OCI-LY7 (cell line): ENCODE measurements at regions not wholly inside any gene's neighbourhood (a gene's known extent, or its start where the extent isn't known, plus 50 kb on each side); places are given as distances from the start of the nearest gene placed in this dataset.

Experiments
- BruUV-seq: library from RNA; stranded (reverse); fragments of 400-500 nt; replicated peaks from 2 replicates; lab custom pipeline; 2021; lab: Mats Ljungman, UMichigan
- CTCF ChIA-PET: fragments of 300-600 bp; sonication (Branson Sonifier 250); formaldehyde crosslinking; loops from one replicate; lab custom pipeline; 2022; ENCODE audit warnings: antibody characterized with exemption; ENCODE audit not compliant: unreplicated experiment; lab: Charles Lee
- POLR2A ChIA-PET: fragments of 300-600 bp; sonication (Branson Sonifier 250); formaldehyde crosslinking; loops from one replicate; lab custom pipeline; 2022; ENCODE audit warnings: antibody characterized with exemption; lab: Charles Lee
- DNase-seq: peaks from one replicate; pipeline ENCODE4 v3.0.0-alpha.2; 2015; ENCODE audit warnings: low spot score
- H2AFZ ChIP-seq: fragments of 200-600 bp; sonication (generic), shearing (Covaris generic); 2 replicates; pipeline ENCODE4 v1.6.1; 2014; ENCODE audit warnings: mild to moderate bottlenecking, antibody characterized with exemption, low read length, moderate library complexity
- H3K27ac ChIP-seq: fragments of 200-600 bp; sonication (generic); 2 replicates; pipeline ENCODE4 v1.5.1; 2014; ENCODE audit warnings: mixed run types, low read depth, mild to moderate bottlenecking, moderate library complexity, low read length, inconsistent platforms; ENCODE audit not compliant: poor library complexity, severe bottlenecking
- H3K36me3 ChIP-seq: fragments of 200-600 bp; sonication (generic); 2 replicates; pipeline ENCODE4 v1.6.1; 2014; ENCODE audit warnings: mild to moderate bottlenecking, antibody characterized with exemption, low read length, moderate library complexity, mixed read lengths; ENCODE audit not compliant: insufficient read depth
- H3K4me1 ChIP-seq: fragments of 200-600 bp; sonication (generic); 2 replicates; pipeline ENCODE4 v1.5.1; 2014; ENCODE audit warnings: mild to moderate bottlenecking, low read length; ENCODE audit not compliant: insufficient read depth, poor library complexity, severe bottlenecking
- H3K4me2 ChIP-seq: fragments of 200-600 bp; sonication (generic); 2 replicates; pipeline ENCODE4 v1.6.1; 2014; ENCODE audit warnings: mild to moderate bottlenecking, low read length
- H3K4me3 ChIP-seq: fragments of 200-600 bp; sonication (generic); 2 replicates; pipeline ENCODE4 v1.5.1; 2014; ENCODE audit warnings: mild to moderate bottlenecking, low read depth, low read length; ENCODE audit not compliant: poor library complexity, severe bottlenecking
- H3K79me2 ChIP-seq: fragments of 200-600 bp; sonication (generic); 2 replicates; pipeline ENCODE4 v1.6.1; 2016; ENCODE audit warnings: low read depth, mild to moderate bottlenecking, low read length, moderate library complexity, mixed read lengths; ENCODE audit not compliant: insufficient read depth
- H3K9me2 ChIP-seq: fragments of 200-600 bp; sonication (generic); 2 replicates; pipeline ENCODE4 v1.6.1; 2016; ENCODE audit warnings: mild to moderate bottlenecking, low read length, mixed read lengths; ENCODE audit not compliant: insufficient read depth
- H3K9me3 ChIP-seq: fragments of 200-600 bp; sonication (generic); 2 replicates; pipeline ENCODE4 v1.6.1; 2014; ENCODE audit warnings: mild to moderate bottlenecking, mixed run types, low read length, mixed read lengths
- H4K20me1 ChIP-seq: fragments of 200-600 bp; sonication (generic); 2 replicates; pipeline ENCODE4 v1.6.1; 2014; ENCODE audit warnings: mild to moderate bottlenecking, antibody characterized with exemption, low read length, moderate library complexity, mixed read lengths; ENCODE audit not compliant: insufficient read depth
- CTCF ChIP-seq: fragments of 200-600 bp; sonication (generic); conservative IDR thresholded peaks from 2 replicates; pipeline ENCODE4 v1.5.1; 2014; ENCODE audit warnings: mild to moderate bottlenecking, antibody characterized with exemption, low read length, moderate library complexity, mixed read lengths
- EZH2phosphoT487 ChIP-seq: fragments of 200-600 bp; sonication (generic); IDR thresholded peaks from 2 replicates; pipeline ENCODE4 v1.6.1; 2018; ENCODE audit warnings: low read depth, borderline replicate concordance, mild to moderate bottlenecking, mixed run types, antibody characterized with exemption, low read length, moderate library complexity, mixed read lengths
- intact Hi-C: fragments of 100-400 bp; cut with micrococcal nuclease; formaldehyde crosslinking; loops from one replicate; pipeline ENCODE4 v1.10.0; 2022; ENCODE audit not compliant: unreplicated experiment

- Histone ChIP-seq H3K4me1 (no peaks in the 10 kb centered on the region), H3K9me3 (no peaks in the 10 kb centered on the region), H3K4me3 (no peak overlapping the region), H3K36me3 (no peaks in the 10 kb centered on the region), H3K4me2 (no peak overlapping the region), H4K20me1 (no peaks in the 10 kb centered on the region), H3K79me2 (no peaks in the 10 kb centered on the region), H2AFZ (no peak overlapping the region), H3K27ac (no peak overlapping the region), H3K9me2 (no peaks in the 10 kb centered on the region)
- TF ChIP-seq EZH2phosphoT487 (no peak), CTCF (no peak)
- no peak for DNase-seq
- ChIA-PET CTCF (no interaction called here), POLR2A (interaction anchor here (0.6 kb wide), 1 partner anchor 251 kb away, joined by 3 read pairs; no protein-coding TSS in a partner anchor)
- intact Hi-C loops: no loop called here
- BruUV-seq: no TSS peak
These were observed 805.8 kb downstream of the PLOD2 start for GRCh38 chr3:145355206-145355605.

- no peak overlapping the region for H3K27ac ChIP-seq
- H3K79me2 ChIP-seq: no peaks in the 10 kb centered on the region
- BruUV-seq: no TSS peak
- no peak overlapping the region for H2AFZ ChIP-seq
- no peaks in the 10 kb centered on the region for H3K9me2 ChIP-seq
- ChIA-PET POLR2A (interaction anchor here (0.6 kb wide), 1 partner anchor 47 kb away, joined by 3 read pairs; no protein-coding TSS in a partner anchor), CTCF (no interaction called here)
- no peaks in the 10 kb centered on the region for H3K4me1 ChIP-seq
- intact Hi-C loops: no loop called here
- TF ChIP-seq EZH2phosphoT487 (no peak), CTCF (no peak)
- DNase-seq: no peak
- H3K36me3 ChIP-seq: no peaks in the 10 kb centered on the region
- H4K20me1 ChIP-seq: no peaks in the 10 kb centered on the region
- no peak overlapping the region for H3K4me2 ChIP-seq
- no peaks in the 10 kb centered on the region for H3K9me3 ChIP-seq
- H3K4me3 ChIP-seq: no peak overlapping the region
These were observed 803.5 kb downstream of the PLOD2 start for GRCh38 chr3:145357453-145357852.

GRCh38 chr3:145359040-145359439 is 801.9 kb downstream of the PLOD2 start:
- no peak overlapping the region for H3K27ac ChIP-seq
- H3K9me3 ChIP-seq: no peaks in the 10 kb centered on the region
- H3K4me2 ChIP-seq: no peak overlapping the region
- ChIA-PET CTCF (no interaction called here), POLR2A (no interaction called here)
- no peak overlapping the region for H2AFZ ChIP-seq
- TF ChIP-seq EZH2phosphoT487 (no peak), CTCF (no peak)
- intact Hi-C loops: no loop called here
- no peaks in the 10 kb centered on the region for H3K9me2 ChIP-seq
- H3K4me3 ChIP-seq: no peak overlapping the region
- no peaks in the 10 kb centered on the region for H4K20me1 ChIP-seq
- no TSS peak for BruUV-seq
- no peaks in the 10 kb centered on the region for H3K36me3 ChIP-seq
- no peaks in the 10 kb centered on the region for H3K79me2 ChIP-seq
- no peak for DNase-seq
- H3K4me1 ChIP-seq: no peaks in the 10 kb centered on the region
